HG02852 (cell line): ENCODE measurements at regions not wholly inside any gene's neighbourhood (a gene's known extent, or its start where the extent isn't known, plus 50 kb on each side); places are given as distances from the start of the nearest gene placed in this dataset.
"Not testable (repeated sequence)": the region's sequence is repeated elsewhere in the genome, so short reads cannot be mapped to it uniquely, and the experiment has no call there.

Experiments
- ATAC-seq: cut with Tn5 transposase; IDR thresholded peaks from one replicate; pipeline ENCODE4 v1.9.1; 2021; ENCODE audit warnings: mild to moderate bottlenecking, moderate library complexity; ENCODE audit not compliant: unreplicated experiment

GRCh38 chr5:103391659-103392058 lies 133.1 kb downstream of the MACIR start:
- ATAC-seq, result no peak

- ATAC-seq, result no peak
These were observed 131.3 kb downstream of the MACIR start for GRCh38 chr5:103389846-103390245.

GRCh38 chr5:103389357-103389756 lies 130.8 kb downstream of the MACIR start:
- ATAC-seq, result no peak

DNA sequence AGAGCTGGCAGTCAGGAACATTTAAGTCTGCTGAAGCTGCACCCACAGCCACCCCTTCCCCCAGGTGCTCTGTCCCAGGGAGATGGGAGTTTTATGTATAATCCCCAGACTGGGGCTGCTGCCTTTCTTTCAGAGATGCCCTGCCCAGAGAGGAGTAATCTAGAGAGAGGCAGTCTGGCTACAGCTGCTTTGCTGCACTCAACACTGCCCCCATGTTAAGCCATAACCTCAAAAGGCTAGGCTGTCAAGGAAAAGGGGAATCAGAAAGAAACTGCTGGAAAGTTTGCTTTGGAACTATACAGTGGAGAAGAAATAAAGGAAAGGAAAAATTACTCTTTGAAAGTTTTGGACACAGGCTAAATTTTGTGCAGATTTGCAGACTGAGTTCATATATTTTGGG lies 127.2 kb downstream of the MACIR start:
- no peak for ATAC-seq

- ATAC-seq, result not testable (repeated sequence)
These were observed 119.1 kb downstream of the MACIR start for GRCh38 chr5:103377638-103378037.

- no peak for ATAC-seq
These were observed 117.5 kb downstream of the MACIR start for GRCh38 chr5:103375863-103376591.

GRCh38 chr5:103375350-103375749 lies 116.8 kb downstream of the MACIR start:
- no peak for ATAC-seq

GRCh38 chr5:103374473-103374963 lies 116.0 kb downstream of the MACIR start:
- no peak for ATAC-seq

DNA sequence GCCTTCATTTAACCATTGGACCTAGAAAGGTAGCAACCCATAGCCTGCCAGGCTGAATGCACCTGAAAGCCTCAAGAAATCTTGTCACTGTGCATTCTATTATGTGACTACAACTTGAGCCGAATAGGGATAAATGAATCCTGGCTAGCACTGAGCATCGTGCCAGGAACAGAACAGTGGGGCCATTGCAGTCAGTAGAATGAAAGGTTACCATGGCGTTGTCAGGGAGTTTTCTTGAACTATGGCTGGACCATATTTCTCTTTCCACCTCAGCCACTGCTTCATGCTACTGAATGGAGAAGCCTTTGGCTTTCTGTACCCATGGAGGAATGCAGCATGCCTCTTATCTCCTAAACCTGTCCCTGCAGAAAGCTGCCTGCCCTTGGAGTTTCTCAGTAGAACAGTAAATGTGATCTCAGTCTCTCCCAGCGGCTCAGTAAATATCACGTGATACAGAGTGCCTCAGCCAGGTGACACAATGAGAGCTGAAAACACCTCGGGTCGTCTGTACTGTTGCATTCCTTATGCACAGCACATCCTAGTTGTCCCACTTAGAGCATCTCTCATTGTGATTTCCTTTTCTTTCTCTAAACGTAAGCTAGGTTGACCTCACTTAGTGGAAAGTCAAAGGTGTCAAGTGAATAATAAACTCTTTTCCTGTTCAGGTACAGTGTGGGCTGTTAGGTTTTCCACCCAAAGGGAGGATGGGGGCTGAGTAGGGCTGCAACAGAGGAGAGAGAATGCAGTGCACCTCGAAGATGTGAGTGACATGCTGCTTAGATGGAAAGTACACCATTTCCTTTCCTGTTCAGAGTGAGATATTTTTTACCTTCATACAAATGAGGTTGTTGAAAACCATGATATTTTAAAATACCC lies 115.3 kb downstream of the MACIR start:
- no peak for ATAC-seq

DNA sequence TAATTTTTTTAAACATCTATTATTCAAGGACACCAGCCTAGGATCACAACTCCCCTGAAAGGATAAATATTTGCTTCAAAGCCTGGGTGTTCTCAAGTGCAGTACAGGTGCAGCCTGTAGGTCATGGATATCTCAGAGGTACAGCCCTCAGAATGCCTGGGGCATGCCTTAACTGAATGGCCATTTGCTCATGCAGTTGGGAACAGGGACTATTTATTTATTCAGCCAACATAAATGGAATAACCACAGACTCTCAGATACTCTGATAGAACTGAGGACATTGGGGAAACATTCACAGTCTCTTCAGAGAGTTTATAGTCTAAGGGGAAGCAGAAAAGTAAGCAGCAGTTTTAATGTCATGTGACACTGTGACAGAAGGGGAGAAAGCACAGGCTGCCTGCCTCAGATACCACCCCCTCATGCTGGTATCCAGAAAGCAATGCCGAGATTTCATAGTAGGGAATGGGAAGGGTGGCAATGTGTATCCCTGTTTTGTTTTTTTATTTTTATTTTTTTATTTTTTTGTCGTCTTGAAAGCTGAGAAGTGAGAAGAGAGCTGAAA lies 112.6 kb downstream of the MACIR start:
- ATAC-seq, result no peak

DNA sequence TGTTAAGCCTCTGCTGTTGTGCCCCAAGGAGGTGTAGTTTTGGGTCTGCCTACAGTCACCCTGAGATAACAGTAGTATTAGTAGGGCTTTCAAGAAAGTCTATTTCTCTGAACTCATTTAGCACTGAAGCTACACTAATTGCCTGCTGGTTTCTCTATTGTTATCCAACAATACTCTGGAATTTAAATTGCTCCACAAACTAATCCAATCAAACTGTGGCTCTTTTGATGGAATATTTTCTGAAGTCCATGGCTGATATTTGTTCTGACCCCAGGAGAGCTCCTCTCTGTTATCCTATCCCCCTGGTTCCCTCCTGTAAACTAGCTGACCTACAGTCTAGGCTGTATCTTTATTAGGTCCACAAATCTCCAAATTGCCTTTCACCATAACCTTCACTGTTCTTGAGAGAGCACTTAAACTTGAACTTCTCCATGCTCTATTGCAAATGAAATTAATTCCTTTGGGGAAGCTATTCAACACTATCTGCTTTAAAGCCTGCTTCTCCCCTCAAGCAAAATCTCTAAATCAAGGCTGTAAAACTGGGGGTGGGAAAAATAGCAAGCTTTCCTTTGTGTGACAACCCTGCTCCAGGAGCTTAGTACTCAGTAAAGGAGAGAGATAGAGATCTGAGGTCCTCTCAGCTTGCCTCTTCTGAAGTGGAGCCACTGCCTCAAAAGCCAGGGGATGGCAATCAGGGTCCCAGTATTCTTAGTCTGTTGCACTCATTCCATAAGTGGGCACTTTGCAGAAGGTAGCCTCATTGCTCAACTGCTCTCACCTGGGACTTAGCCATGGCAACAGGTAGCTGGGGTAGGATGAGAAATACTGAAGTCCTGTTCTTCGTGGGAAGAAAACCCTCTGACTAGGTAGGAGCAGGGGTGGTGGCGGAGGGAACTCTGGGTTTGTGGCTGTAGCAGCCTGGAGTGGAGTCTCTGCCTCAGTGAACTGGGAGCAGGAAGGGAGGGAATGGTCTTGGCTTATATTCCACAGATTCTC lies 110.9 kb downstream of the MACIR start:
- no peak for ATAC-seq

- no peak for ATAC-seq
These were observed 109.1 kb downstream of the MACIR start for GRCh38 chr5:103367702-103368101.

DNA sequence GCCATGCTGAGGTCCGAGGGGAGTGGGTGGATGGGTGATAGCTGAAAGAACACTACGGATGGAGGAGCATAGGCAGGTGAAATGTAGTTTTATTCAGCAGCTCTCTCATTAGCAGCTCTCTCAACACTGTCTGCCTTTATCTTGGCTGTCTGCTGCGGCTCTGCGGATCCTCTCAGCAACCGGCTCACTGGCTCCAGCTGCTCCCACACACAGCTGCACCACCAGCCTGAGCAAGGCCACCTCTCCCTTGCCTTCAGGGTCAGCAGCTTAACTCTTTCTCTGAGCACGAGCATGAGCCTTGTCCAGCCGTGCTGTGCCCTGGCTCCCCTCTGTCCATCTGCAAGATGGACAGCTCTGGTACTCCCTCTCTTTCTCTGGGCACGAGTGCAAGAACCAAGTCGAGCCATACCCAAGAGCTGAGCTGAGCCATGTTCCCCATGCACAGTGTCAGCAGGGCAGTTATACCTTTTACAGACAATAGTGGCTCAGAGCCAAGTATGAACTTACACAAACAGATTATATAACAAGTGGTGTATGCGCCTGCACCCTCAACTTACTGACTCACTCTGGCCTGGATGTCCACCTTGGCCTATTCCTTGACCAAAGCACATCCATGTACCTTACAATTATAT lies 108.5 kb downstream of the MACIR start:
- no peak for ATAC-seq

GRCh38 chr5:103364074-103364473 lies 105.5 kb downstream of the MACIR start:
- no peak for ATAC-seq

DNA sequence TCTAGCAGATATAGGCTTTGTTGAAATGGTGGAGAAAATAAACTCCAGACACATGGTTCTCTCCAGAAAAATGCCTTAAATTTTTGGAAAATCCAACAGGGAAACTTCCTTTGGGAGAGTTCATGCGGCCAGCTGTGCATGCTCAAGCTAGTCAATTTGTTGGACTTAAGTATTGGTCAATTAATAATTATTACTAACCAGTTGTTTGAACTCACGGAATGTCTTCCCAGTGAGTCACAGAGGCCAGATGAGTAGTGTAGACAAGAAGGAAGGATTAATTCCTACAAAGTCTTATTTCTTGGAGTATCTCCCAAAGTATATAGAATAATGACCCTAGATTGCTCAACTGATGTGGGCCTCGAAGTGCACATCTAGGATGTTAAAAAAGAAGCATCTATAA lies 103.6 kb downstream of the MACIR start:
- ATAC-seq, result no peak

DNA sequence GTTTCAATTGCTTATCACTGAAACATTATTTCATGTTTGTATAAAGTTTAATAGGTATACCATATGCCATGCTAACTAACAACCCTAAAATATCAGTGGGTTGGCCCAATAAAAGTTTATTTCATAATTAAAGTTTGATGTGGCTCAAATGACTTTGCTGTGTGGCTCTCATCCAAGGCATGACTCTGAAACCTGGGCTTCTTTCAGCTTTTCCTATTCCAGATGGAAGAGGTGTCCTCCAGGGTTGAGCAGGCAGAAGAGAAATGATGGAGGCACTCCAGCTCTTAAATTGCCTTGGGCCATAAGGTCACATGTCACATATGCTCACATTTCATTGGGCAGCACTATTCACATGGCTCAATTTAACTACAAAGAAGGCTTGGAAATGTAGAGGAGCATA lies 101.9 kb downstream of the MACIR start:
- ATAC-seq, result no peak

DNA sequence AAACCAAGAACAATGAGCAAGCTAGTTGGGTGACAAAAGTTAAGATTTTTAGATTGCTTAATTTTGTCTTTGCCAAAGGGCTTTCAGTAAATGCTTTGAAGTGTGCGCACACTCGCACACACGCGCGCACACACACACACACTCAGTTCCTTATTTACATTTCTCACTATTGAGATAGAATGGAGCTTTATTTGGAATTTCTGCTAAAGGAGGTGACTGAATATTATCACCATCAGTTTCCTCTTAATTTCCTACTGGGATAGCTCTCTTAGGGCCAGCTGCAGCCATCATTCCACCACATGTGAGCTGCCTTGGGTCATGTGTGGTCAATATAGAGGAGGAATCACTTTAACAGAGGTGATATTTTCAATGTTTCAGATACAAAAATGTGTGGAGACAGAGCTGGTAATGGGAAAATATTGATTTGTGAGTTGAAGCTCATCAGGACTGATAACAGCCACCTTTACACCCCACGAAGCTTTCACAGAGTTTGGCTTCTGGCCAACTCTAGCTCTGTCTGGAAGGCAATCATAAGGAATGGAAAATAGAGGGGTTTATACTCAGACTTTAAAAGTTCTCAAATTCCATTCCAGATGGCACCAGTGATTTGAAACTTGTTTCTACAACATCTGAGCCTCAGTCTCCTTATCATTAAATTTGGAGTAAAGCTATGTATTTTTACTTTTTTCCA lies 99.9 kb downstream of the MACIR start:
- no peak for ATAC-seq

GRCh38 chr5:103357636-103358035 lies 99.1 kb downstream of the MACIR start:
- no peak for ATAC-seq

DNA sequence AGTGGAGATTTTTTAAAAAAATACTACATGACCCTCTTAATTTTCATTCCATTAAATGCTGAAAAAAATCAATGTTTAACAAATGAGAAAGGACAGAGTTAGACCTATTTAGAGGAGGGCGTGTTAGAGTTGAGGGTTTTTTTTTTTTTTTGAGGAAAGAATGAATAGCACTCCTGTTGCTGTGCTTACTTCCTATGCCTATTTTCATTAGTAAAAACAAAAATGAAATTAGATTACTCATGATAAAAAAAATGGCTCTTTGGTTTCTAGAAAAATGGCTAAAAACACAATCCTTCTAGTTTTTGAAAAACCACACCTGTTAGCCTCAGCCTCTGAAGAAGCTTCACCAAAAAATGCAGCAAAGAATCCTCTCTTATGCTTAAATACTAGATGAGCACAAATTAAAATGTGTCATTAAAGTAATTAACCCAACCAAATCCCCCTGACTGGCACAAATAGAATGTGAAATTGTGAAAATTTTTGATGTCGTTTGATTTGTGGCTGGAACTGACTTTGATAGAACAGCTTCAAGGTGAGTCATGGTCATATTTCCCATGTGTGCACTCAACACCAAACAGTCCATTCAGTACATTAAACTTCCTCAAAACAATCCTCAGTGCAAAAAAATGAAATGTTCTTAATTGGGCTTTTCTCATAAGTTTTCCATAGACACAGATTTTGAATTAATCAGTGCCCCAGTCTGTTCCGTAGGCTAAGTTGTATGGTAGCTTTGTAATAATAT lies 98.0 kb downstream of the MACIR start:
- ATAC-seq, result no peak
